D721Med (cell line): ENCODE measurements at regions not wholly inside any gene's neighbourhood (a gene's known extent, or its start where the extent isn't known, plus 50 kb on each side); places are given as distances from the start of the nearest gene placed in this dataset.

Source experiments
- DNase-seq: peaks from one replicate; pipeline ENCODE4 v3.0.0; 2011; ENCODE audit warnings: low spot score; ENCODE audit not compliant: insufficient read length
- FAIRE-seq: peaks from 2 replicates; lab custom pipeline; 2011; peaks lifted over from hg19 to GRCh38; lab: Jason Lieb, UNC
- TF ChIP-seq, protein P1 (sequence below): IDR thresholded peaks from 2 replicates; pipeline ENCODE4 v1.5.1; 2012; ENCODE audit warnings: mild to moderate bottlenecking, control low read depth; ENCODE audit not compliant: insufficient read depth; ENCODE audit errors: missing control alignments

DNA sequence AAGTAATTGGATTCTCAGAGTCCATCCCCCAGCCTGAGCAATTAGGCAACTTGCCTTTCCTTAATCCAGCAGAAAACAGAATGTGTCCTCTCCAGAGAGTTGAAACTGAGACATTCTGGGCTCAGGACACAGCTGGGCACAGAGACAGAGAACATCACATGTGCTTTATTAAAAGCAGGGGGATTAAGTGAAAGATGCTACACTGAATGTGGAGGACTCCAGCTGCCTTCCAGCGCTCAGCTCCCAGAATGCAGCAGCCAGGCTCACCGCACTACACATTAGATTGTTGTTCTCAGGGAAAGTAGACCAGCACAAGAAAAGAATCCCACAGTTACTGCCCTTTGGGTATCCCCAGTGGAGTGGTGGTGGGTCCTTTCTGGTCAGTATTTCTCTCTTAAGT is 141.6 kb upstream of the IL12B start:
- FAIRE-seq (no peak), DNase-seq (no peak)
- TF ChIP-seq, protein P1, sequence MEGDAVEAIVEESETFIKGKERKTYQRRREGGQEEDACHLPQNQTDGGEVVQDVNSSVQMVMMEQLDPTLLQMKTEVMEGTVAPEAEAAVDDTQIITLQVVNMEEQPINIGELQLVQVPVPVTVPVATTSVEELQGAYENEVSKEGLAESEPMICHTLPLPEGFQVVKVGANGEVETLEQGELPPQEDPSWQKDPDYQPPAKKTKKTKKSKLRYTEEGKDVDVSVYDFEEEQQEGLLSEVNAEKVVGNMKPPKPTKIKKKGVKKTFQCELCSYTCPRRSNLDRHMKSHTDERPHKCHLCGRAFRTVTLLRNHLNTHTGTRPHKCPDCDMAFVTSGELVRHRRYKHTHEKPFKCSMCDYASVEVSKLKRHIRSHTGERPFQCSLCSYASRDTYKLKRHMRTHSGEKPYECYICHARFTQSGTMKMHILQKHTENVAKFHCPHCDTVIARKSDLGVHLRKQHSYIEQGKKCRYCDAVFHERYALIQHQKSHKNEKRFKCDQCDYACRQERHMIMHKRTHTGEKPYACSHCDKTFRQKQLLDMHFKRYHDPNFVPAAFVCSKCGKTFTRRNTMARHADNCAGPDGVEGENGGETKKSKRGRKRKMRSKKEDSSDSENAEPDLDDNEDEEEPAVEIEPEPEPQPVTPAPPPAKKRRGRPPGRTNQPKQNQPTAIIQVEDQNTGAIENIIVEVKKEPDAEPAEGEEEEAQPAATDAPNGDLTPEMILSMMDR = no peak

DNA sequence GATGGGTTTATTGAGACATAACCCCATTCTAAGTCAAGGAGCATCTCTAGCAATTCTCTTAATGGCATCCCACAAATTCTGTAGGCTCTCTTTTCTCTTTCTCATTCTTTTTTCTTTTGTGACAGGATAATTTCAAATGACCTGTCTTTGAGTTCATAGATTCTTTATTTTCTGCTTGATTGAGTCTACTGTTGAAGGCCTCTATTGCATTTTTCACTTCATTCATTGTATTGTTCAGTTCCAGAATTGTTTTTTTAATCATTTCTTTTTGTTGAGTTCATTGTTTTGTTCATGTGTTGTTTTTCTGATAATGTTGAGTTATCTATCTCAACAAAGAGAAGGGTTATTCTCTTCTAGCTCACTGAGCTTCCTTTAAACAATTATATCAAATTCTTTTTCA is 144.7 kb upstream of the IL12B start:
- TF ChIP-seq, protein P1 = no peak
- FAIRE-seq = no peak
- no peak for DNase-seq

DNA sequence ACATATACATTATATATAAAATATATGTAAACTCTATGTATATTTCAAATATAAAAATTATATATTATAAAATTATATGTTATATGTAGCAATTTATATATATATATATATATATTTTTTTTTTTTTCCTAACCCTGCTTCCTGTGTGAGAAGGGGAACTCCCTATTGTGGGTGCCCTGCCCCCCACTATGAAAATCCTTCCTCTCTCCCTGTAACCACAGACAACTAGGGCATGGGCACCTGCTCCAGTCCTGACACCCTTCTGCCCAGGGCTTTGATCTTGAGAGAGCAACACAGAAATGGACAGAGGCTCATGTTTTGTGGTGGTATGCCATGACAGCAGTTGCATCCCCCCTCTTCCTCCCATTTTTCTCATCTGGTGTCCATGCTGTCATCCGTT is 148.7 kb upstream of the IL12B start:
- TF ChIP-seq, protein P1 = no peak
- FAIRE-seq (no peak), DNase-seq (no peak)

DNA sequence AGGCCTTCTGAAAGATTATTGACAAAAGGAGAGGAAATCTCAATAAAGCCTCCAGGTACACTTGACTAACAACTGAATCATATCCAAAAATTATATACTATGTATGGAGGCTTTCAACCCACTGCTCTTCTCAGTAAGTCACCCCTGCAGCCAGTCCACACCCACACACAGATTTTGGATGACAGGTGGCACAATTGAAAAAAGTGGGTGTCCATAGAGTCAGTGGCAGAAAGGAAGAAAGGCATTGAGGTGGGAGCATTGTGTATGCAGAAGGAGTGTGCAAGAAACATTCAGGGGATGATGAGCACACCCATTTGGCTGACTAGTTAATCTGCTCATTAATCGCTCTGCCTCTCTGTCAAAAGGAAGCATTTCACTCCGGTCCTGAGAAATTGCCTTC is 150.6 kb upstream of the IL12B start:
- FAIRE-seq (no peak), DNase-seq (no peak)
- TF ChIP-seq, protein P1 = no peak

DNA sequence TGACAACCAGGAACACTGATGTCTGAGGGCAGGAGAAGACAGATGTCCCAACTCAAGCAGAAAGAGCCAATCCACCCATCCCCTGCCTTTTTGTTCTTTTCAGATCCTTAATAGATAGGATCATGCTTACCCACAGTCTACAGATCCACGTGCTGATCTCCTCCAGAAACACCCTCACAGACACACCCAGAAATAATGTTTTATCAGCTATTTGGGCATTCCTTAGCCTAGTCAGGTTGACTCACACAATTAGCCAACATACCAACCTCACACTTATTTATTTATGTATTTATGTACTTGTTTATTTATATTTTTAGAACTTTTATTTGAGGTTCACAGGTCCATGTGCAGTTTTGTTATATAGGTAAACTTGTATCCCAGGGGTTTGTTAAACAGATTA is 151.5 kb upstream of the IL12B start:
- TF ChIP-seq, protein P1 = no peak
- FAIRE-seq = no peak
- DNase-seq = no peak

DNA sequence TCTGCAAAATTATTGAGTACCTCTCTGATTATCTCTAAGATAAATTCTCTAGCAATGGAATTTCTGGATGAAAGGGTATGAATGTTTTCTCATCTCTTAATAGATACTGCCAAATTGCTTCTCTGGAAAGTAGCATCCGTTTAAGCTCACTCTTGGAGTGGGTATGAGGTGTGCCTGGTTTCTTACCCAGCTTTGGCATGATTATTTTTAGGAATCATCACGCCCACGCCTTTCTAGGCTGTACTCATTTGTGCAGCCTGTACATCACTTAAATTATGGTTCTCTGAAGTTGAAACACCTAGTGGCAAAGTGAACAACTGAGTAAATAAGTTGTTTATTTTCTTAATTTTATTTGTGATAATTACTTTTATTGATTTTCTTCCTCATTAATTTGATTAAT is 156.5 kb upstream of the IL12B start:
- DNase-seq (no peak), FAIRE-seq (no peak)
- TF ChIP-seq, protein P1 = no peak

DNA sequence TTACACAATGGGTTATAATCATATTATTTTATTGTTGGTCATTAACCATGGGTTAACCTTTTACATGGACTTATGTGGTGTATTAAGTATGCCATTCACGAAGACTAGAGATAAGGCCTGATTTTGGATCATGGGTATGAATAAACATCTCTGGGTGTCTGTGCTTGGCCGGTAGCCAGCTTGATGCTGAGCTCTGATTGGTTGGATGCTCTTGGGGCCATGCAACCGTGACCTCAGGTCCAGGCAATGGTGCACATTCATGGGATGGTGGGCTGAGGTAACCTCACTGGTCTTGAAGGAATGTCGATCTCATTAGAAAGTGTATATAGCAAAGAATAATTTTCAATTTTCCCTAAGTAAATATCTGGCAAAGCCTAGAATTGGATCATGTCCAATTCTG is 158.2 kb upstream of the IL12B start:
- FAIRE-seq = no peak
- TF ChIP-seq, protein P1 = no peak
- no peak for DNase-seq
